GM23338 (cell line): ENCODE measurements at regions not wholly inside any gene's neighbourhood (a gene's known extent, or its start where the extent isn't known, plus 50 kb on each side); places are given as distances from the start of the nearest gene placed in this dataset.

Source experiments
- CTCF ChIP-seq, 2 experiments: fragments of 200-600 bp in 1 of 2; sonication (generic) in 1 of 2; conservative IDR thresholded peaks; 2 replicates each; pipeline versions ENCODE4 v1.5.1 to v1.6.1; 2016 to 2017; ENCODE audit warnings: antibody characterized with exemption in 2 of 2, low read depth in 2 of 2, mild to moderate bottlenecking in 2 of 2, moderate library complexity in 1 of 2
- ETS1 ChIP-seq: IDR thresholded peaks from 2 replicates; pipeline ENCODE4 v1.6.1; 2016; ENCODE audit warnings: antibody characterized with exemption
- EZH2 ChIP-seq: fragments of 200-600 bp; sonication (generic); IDR thresholded peaks from one replicate; pipeline ENCODE4 v1.8.0; 2017; ENCODE audit warnings: antibody characterized with exemption, mild to moderate bottlenecking, low read depth; ENCODE audit not compliant: unreplicated experiment
- EZH2phosphoT487 ChIP-seq: fragments of 200-600 bp; sonication (generic); IDR thresholded peaks from one replicate; pipeline ENCODE4 v1.8.1; 2018; ENCODE audit warnings: antibody characterized with exemption; ENCODE audit not compliant: unreplicated experiment
- POLR2AphosphoS5 ChIP-seq: IDR thresholded peaks from 2 replicates; pipeline ENCODE4 v1.6.1; 2016; ENCODE audit warnings: antibody characterized with exemption, low read depth
- REST ChIP-seq: IDR thresholded peaks from one replicate; pipeline ENCODE4 v1.6.1; 2018; ENCODE audit warnings: antibody characterized with exemption; ENCODE audit not compliant: unreplicated experiment
- STAT1 ChIP-seq: IDR thresholded peaks from one replicate; pipeline ENCODE4 v1.6.1; 2016; ENCODE audit warnings: antibody characterized with exemption; ENCODE audit not compliant: unreplicated experiment
- ZNF114 ChIP-seq: fragments of 250-450 bp; sonication (Bioruptor Pico); IDR thresholded peaks from 2 replicates; pipeline ENCODE4 v1.5.0; 2020; ENCODE audit warnings: mild to moderate bottlenecking, moderate library complexity

- no peak for TF ChIP-seq CTCF (conservative IDR thresholded peaks at IDR 0.05; ENCODE audit: low read depth in 2 of 2)
- TF ChIP-seq REST: no peak
- no peak for TF ChIP-seq ZNF114 (CRISPR knock-in tag)
- TF ChIP-seq EZH2: no peak
- no peak for TF ChIP-seq EZH2phosphoT487
- TF ChIP-seq STAT1: no peak
- no peak for TF ChIP-seq ETS1
- TF ChIP-seq POLR2AphosphoS5: no peak
Observed at GRCh38 chr7:33845991-33846509, 59.3 kb upstream of the BMPER start.
